ENCODE measurements at regions not wholly inside any gene's neighbourhood (a gene's known extent, or its start where the extent isn't known, plus 50 kb on each side); places are given as distances from the start of the nearest gene placed in this dataset.
"Not testable (repeated sequence)": the region's sequence is repeated elsewhere in the genome, so short reads cannot be mapped to it uniquely, and the experiment has no call there.

GRCh38 chr17:27066315-27066714, 227.6 kb upstream of the WSB1 start:
- FAIRE-seq: no peak

GRCh38 chr17:27069842-27070508, 223.9 kb upstream of the WSB1 start:
- no peak for FAIRE-seq

GRCh38 chr17:27070836-27071235, 223.1 kb upstream of the WSB1 start:
- no peak for FAIRE-seq

DNA sequence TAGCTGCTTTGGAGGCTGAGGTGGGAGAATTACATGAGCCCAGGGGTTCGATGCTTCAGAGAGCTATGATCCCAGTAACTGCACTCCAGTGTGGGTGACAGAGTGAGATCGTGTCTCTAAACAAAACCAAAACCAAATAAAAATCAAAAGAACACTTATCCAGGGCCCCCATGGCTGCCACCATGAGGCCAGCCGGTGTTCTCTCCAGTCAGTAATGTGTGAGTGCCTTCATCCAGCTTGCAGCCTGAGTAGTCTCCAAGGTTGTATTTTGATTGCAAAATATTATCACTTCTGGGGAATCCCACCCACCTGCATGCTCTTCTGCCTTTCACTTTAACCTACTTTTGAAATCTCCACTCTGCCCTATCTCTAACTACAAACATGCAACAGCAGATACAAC, 221.0 kb upstream of the WSB1 start:
- FAIRE-seq: no peak

GRCh38 chr17:27076814-27077213, 217.1 kb upstream of the WSB1 start:
- FAIRE-seq: no peak

DNA sequence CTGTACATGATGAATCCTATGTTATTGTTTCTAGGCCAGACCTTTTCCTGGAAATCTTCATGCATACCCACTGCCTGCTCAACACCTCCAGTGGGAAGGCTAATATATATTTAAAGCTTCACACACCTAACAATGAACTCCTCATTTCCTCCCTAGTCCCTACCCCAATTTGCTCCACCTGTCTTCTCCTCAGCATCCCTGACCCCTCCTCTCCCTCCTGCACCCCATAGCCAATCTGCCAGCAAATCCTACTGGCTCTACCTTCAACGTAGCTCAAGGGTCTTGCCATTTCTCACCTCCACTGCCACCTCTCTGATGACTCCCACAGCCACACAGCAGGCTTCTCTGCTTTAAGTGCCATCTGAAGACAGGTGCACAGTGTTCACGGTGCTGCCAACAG, 215.6 kb upstream of the WSB1 start:
- no peak for FAIRE-seq

- no peak for FAIRE-seq
Measured at GRCh38 chr17:27079660-27080059, 214.3 kb upstream of the WSB1 start.

GRCh38 chr17:27081002-27081638, 212.8 kb upstream of the WSB1 start:
- FAIRE-seq: no peak

- no peak for FAIRE-seq
Measured at GRCh38 chr17:27082023-27082774, 211.7 kb upstream of the WSB1 start.

- FAIRE-seq: no peak
Measured at GRCh38 chr17:27082775-27083154, 211.1 kb upstream of the WSB1 start.

GRCh38 chr17:27083408-27084185, 210.3 kb upstream of the WSB1 start:
- no peak for FAIRE-seq

DNA sequence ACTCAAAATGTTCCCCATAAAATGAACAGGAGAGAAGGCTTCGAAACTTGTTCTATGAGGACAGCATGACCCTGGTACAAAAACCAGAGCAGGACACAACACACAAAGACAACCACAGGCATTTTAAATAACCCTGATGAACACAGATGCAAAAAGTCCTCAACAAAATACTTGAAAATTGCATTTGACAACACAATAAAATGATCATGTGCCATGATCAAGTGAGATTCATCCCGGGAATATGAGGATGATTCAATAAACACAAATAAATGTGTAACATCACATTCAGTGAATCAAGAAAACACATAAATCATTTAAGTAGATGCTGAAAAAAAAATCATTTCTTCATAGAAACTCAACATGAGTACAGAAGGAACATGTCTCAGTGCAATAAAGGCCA, 208.4 kb upstream of the WSB1 start:
- FAIRE-seq: no peak

DNA sequence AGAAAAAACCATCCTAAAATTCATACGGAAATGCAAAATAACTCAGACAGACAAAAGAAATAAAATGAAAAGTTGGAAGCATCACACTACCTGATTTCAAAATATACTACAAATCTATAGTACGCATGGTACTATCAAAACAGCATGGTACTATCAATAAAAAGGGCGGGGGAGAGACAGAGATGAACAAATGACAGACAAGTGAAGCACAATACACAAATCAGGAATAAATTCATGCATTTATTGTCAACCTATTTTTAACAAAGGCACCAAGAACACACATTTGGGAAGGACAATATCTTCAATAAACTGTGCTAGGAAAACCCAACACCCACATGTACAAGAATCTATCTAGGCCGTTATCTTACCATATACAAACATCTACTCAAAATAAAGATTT, 207.4 kb upstream of the WSB1 start:
- no peak for FAIRE-seq

DNA sequence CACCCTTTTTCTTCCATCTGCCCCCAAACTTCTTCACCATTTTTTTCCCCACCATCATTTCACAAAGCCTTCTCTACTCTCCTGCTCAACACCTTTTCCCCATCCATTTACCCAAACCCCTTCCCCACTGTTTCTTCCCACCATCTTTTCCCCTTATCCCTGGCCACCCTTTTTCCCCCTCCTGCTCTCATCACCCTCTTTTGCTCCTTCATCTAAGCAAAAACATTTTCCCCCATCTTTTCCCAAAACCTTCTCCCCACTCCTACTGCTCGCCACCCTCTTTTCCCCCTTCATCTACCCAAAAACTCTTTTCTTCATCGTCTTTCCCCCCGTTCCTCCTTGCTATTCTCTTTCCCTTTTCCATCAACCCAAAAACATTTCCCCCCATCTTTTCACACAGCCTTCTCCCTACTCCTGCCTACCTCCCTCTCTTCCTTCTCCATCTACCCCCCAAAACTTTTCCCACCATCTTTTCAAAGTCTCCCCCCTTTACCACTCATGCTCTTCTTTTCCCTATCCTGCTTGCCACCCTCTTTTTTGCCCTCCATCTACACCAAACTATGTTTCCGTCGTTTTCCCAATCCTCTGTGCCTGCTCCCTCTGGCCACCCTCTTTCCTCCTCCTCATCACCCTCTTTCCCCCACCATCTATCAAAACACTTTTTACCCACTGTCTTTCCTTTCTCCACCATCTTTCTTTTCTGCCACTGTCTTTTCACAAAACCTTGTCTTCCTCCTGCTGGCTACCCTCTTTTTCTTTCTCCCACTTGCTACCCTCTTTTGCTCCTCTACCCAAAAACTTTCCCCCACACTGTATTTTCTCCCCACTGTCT, 205.8 kb upstream of the WSB1 start:
- no peak for FAIRE-seq

DNA sequence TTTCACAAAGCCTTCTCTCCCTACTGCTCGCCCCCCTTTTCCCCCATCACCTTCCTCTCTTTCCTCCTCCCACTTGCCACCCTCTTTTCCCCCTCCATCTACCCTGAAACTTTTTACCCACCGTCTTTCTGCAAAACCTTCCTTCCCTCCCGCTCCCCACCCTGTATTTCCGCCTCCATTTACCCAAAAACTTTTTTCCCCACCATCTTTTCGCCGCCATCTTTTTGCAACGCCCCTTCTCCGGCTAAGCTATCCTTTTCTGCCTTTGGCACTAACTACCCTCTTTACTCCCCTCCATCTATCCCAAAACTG, 205.2 kb upstream of the WSB1 start:
- FAIRE-seq: no peak

DNA sequence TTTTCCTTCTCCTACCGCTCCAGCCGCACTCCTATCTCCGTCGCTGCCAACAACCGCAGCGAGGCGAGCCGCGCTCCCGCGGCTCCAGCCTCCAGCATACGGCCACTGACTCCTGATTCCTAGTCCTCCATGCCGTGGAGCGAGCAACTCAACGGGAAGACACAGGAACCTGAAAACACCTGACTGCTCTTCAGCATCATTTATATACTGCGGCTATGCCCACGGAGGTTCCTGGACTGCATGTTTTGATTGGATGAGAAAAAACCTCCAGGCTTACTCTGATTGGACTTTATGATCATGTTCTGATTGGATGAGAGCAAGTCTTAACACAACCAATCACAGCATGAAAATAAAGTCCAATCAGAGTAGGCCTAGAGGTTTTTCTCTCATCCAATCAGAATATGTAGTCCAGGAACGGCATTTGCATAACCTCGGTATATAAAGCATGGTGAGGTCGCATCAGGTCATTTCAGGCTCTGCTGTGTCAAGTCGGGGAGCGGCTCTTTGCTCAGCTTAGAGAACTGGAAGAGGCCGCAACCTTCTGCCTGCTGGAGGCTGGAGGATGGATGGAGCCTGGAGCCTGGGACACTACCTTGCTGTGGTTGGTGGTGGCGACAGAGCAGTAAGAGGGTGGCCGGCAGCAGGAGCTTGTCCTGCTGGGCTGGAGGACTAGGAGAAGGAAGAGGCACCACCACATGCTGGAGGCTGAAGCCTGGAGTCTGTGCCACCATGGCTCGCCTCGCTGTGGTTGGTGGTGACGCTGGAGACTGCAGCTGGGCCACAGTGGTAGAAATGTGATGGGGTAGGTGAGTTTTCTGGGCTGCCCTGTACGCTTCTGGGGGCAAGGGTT, 204.6 kb upstream of the WSB1 start:
- FAIRE-seq: not testable (repeated sequence)

- no peak for FAIRE-seq
Measured at GRCh38 chr17:27089929-27090247, 204.0 kb upstream of the WSB1 start.

DNA sequence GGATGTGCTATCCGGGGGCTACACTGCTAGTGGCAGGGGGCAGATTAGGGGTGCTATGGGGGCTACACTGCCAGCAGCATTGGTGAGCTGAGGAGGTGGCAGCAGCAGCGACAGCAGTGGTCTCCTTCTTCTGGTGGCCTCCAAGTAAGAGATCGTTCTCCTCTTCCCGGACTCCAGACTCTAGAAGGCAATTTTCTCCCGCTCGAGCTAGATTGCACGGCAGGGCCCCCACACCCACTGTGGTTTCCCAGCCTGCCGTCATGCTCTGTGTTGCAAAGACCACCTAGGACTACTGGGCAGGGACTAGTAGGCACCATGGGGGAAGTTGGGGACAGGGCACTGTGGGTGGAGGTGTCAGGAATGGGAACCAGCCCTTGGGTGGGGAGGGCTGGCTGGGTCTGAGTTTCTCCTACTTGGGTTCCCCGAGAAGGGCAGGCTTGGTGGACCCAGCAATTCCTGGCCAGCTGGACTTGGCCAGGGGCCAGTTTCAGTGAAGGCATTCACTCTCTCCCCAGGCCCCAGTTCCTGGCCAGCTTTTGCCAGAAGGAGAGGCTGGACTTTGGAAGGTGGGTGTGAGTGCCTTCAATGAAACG, 203.4 kb upstream of the WSB1 start:
- not testable (repeated sequence) for FAIRE-seq

GRCh38 chr17:27091043-27091497, 202.8 kb upstream of the WSB1 start:
- no peak for FAIRE-seq

- FAIRE-seq: peak; percentile 84
Measured at GRCh38 chr17:27094179-27094578, 199.7 kb upstream of the WSB1 start.

GRCh38 chr17:27095821-27096220, 198.1 kb upstream of the WSB1 start:
- FAIRE-seq: peak; percentile 47
